Endothelial cell of umbilical vein (primary cell): ENCODE measurements at regions not wholly inside any gene's neighbourhood (a gene's known extent, or its start where the extent isn't known, plus 50 kb on each side); places are given as distances from the start of the nearest gene placed in this dataset.

Experiments
- BruUV-seq: library from RNA; stranded (reverse); fragments of 400-500 nt; replicated peaks from 2 replicates; lab custom pipeline; 2021; lab: Mats Ljungman, UMichigan
- CTCF ChIA-PET: fragments of 300-600, 350-600 bp; sonication (Branson Sonifier 250); formaldehyde crosslinking; loops from one replicate; lab custom pipeline; 2021; ENCODE audit warnings: antibody characterized with exemption, inconsistent platforms; lab: Charles Lee
- POLR2A ChIA-PET: fragments of 300-600, 350-600 bp; sonication (Branson Sonifier 250); formaldehyde crosslinking; loops from one replicate; lab custom pipeline; 2021; ENCODE audit warnings: antibody characterized with exemption, inconsistent platforms; lab: Charles Lee
- DNase-seq: peaks from one replicate; pipeline ENCODE4 v3.0.0-alpha.2; 2011; ENCODE audit warnings: low read depth, low spot score
- FAIRE-seq: peaks from 2 replicates; lab custom pipeline; 2011; peaks lifted over from hg19 to GRCh38; lab: Jason Lieb, UNC
- H2AFZ ChIP-seq: 2 replicates; pipeline ENCODE4 v1.6.0; 2012; ENCODE audit warnings: low read depth, low read length, control low read depth, inconsistent platforms
- H3K27ac ChIP-seq: 2 replicates; pipeline ENCODE4 v1.5.1; 2011; ENCODE audit warnings: low read depth, mild to moderate bottlenecking, control low read depth, low read length, moderate library complexity; ENCODE audit not compliant: insufficient read depth
- H3K27me3 ChIP-seq, 2 experiments: 2 replicates each; pipeline versions ENCODE4 v1.6.0 to v1.6.1; 2011; ENCODE audit warnings: low read length in 2 of 2, mixed read lengths in 1 of 2; ENCODE audit not compliant: control insufficient read depth in 2 of 2, insufficient read depth in 2 of 2
- H3K36me3 ChIP-seq, 2 experiments: 2 replicates in 1 of 2; 3 replicates in 1 of 2; pipeline ENCODE4 v1.5.1; 2011; ENCODE audit warnings: low read length in 2 of 2, mild to moderate bottlenecking in 1 of 2, moderate library complexity in 1 of 2; ENCODE audit not compliant: control insufficient read depth in 2 of 2, insufficient read depth in 2 of 2; ENCODE audit errors: extremely low read depth in 1 of 2
- H3K4me1 ChIP-seq: 3 replicates; pipeline ENCODE4 v1.5.1; 2011; ENCODE audit warnings: mild to moderate bottlenecking, low read length; ENCODE audit not compliant: control insufficient read depth, insufficient read depth; ENCODE audit errors: extremely low read depth
- H3K4me2 ChIP-seq: 2 replicates; pipeline ENCODE4 v1.6.1; 2011; ENCODE audit warnings: low read length, control low read depth, mixed read lengths; ENCODE audit not compliant: insufficient read depth
- H3K4me3 ChIP-seq, 3 experiments: fragments of 200-600 bp in 1 of 3; sonication (generic), shearing (Covaris generic) in 1 of 3; replicated peaks in 1 of 3; 2 replicates each; pipeline ENCODE4 v1.5.1; 2011 to 2016; ENCODE audit warnings: control low read depth in 3 of 3, low read length in 3 of 3, mild to moderate bottlenecking in 2 of 3, inconsistent platforms in 1 of 3, low read depth in 1 of 3, moderate library complexity in 1 of 3; ENCODE audit not compliant: insufficient read depth in 1 of 3
- H3K79me2 ChIP-seq: 2 replicates; pipeline ENCODE4 v1.6.0; 2012; ENCODE audit warnings: low read length, inconsistent platforms; ENCODE audit not compliant: control insufficient read depth, insufficient read depth
- H3K9ac ChIP-seq: replicated peaks from 2 replicates; pipeline ENCODE3; 2011; ENCODE audit warnings: low read length, control low read depth; ENCODE audit not compliant: insufficient read depth; ENCODE audit errors: extremely low read depth
- H3K9me1 ChIP-seq: replicated peaks from 3 replicates; pipeline ENCODE4 v1.6.0; 2011; ENCODE audit warnings: mild to moderate bottlenecking, low read length; ENCODE audit not compliant: control insufficient read depth, insufficient read depth; ENCODE audit errors: extremely low read depth
- H3K9me3 ChIP-seq: replicated peaks from 2 replicates; pipeline ENCODE4 v1.5.1; 2012; ENCODE audit warnings: low read length, inconsistent platforms; ENCODE audit not compliant: control insufficient read depth, insufficient read depth
- H4K20me1 ChIP-seq: replicated peaks from 2 replicates; pipeline ENCODE3; 2011; ENCODE audit warnings: mild to moderate bottlenecking, low read length; ENCODE audit not compliant: control insufficient read depth, insufficient read depth; ENCODE audit errors: extremely low read depth
- EZH2 ChIP-seq: IDR thresholded peaks from 2 replicates; pipeline ENCODE4 v1.6.1; 2012; ENCODE audit warnings: borderline replicate concordance, low read depth, mild to moderate bottlenecking, moderate library complexity, low read length, inconsistent platforms; ENCODE audit not compliant: severe bottlenecking
- FOS ChIP-seq: IDR thresholded peaks from 2 replicates; pipeline ENCODE4 v1.6.1; 2011; ENCODE audit warnings: mild to moderate bottlenecking, low read length, moderate library complexity, borderline replicate concordance; ENCODE audit not compliant: insufficient read depth
- GATA2 ChIP-seq: IDR thresholded peaks from 2 replicates; pipeline ENCODE4 v1.7.0; 2011; ENCODE audit warnings: low read depth, mild to moderate bottlenecking, moderate library complexity, mixed read lengths, low read length; ENCODE audit not compliant: insufficient read length, insufficient read depth
- JUN ChIP-seq: IDR thresholded peaks from 2 replicates; pipeline ENCODE4 v1.6.1; 2011; ENCODE audit warnings: borderline replicate concordance, low read depth; ENCODE audit not compliant: insufficient read length, insufficient read depth
- MYC ChIP-seq: IDR thresholded peaks from one replicate; pipeline ENCODE4 v1.6.1; 2011; ENCODE audit warnings: mild to moderate bottlenecking, low read depth, low read length
- POLR2A ChIP-seq: IDR thresholded peaks from 2 replicates; pipeline ENCODE4 v1.6.1; 2012; ENCODE audit warnings: low read depth, mild to moderate bottlenecking, control low read depth, low read length
- POLR2AphosphoS5 ChIP-seq: IDR thresholded peaks from 2 replicates; pipeline ENCODE4 v1.6.1; 2012; ENCODE audit warnings: low read depth, mild to moderate bottlenecking, control low read depth, low read length, moderate library complexity; ENCODE audit not compliant: insufficient read depth
- dilution Hi-C: fragments of 300-500 bp; cut with MboI; formaldehyde crosslinking; loops from one replicate; pipeline ENCODE4 v1.15.0; 2019; ENCODE audit warnings: low sequenced_read_pairs; ENCODE audit not compliant: extremely low pct_ligation_motif_present
- intact Hi-C: fragments of 100-400 bp; cut with micrococcal nuclease; formaldehyde crosslinking; loops from one replicate; pipeline ENCODE4 v1.10.0; 2022
- TF ChIP-seq, protein P1 (sequence below), 2 donors: IDR thresholded peaks; 1 replicate in 1 of 2; 2 replicates in 1 of 2; pipeline ENCODE4 v1.5.1; 2011; ENCODE audit warnings: low read length in 2 of 2, mild to moderate bottlenecking in 2 of 2, moderate library complexity in 2 of 2, control low read depth in 1 of 2, inconsistent platforms in 1 of 2, low read depth in 1 of 2; ENCODE audit not compliant: insufficient read depth in 1 of 2; ENCODE audit errors: extremely low read depth in 1 of 2
- TF ChIP-seq, protein P2 (sequence below): IDR thresholded peaks from 2 replicates; pipeline ENCODE4 v1.6.1; 2011; ENCODE audit not compliant: insufficient read depth, insufficient read length

DNA sequence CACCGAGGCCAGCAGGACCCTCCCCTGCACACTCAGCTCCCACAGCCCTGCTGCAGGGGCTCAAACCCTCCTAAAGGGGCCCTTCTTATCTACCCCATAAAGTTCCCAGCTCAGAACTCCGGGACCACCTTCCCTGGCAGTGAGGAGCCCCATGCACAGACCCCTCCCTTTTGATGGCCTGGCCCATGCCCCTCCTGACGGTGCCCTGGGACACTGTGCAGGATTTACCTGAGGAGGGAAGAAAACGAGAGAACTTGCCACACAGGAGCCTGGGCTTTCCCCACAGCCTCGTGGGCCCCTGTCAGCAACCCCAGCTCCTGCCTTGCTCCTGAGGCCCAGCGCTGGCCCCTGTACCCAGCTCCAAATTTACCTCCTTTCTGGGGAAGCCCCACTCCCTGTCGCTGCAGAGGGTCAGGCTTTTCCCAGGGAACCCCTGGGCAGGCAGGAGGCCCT is 206.3 kb upstream of the SALL3 start:
- ChIA-PET CTCF (no interaction called here), POLR2A (no interaction called here)
- DNase-seq: no peak
- H4K20me1 ChIP-seq: no peaks in the 10 kb centered on the region
- intact Hi-C loops: no loop called here
- no peak overlapping the region for H3K9ac ChIP-seq
- dilution Hi-C loops: no loop called here
- BruUV-seq: no TSS peak
- H3K27ac ChIP-seq: no peak overlapping the region
- no peaks in the 10 kb centered on the region for H3K36me3 ChIP-seq
- no peaks in the 10 kb centered on the region for H3K9me1 ChIP-seq
- H3K79me2 ChIP-seq: no peaks in the 10 kb centered on the region
- no peak overlapping the region for H3K4me3 ChIP-seq
- H3K4me2 ChIP-seq: no peak overlapping the region
- peaks cover 5% of the 10 kb centered on the region for H3K9me3 ChIP-seq
- no peaks in the 10 kb centered on the region for H3K27me3 ChIP-seq
- H3K4me1 ChIP-seq: no peaks in the 10 kb centered on the region
- no peak for FAIRE-seq
- no peak overlapping the region for H2AFZ ChIP-seq
- TF ChIP-seq GATA2 (no peak), EZH2 (no peak), POLR2AphosphoS5 (no peak), FOS (no peak), JUN (no peak), POLR2A (no peak), MYC (no peak)
- TF ChIP-seq, protein P1, sequence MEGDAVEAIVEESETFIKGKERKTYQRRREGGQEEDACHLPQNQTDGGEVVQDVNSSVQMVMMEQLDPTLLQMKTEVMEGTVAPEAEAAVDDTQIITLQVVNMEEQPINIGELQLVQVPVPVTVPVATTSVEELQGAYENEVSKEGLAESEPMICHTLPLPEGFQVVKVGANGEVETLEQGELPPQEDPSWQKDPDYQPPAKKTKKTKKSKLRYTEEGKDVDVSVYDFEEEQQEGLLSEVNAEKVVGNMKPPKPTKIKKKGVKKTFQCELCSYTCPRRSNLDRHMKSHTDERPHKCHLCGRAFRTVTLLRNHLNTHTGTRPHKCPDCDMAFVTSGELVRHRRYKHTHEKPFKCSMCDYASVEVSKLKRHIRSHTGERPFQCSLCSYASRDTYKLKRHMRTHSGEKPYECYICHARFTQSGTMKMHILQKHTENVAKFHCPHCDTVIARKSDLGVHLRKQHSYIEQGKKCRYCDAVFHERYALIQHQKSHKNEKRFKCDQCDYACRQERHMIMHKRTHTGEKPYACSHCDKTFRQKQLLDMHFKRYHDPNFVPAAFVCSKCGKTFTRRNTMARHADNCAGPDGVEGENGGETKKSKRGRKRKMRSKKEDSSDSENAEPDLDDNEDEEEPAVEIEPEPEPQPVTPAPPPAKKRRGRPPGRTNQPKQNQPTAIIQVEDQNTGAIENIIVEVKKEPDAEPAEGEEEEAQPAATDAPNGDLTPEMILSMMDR (IDR thresholded peaks at IDR 0.05; ENCODE audit: extremely low read depth in 1 of 2, insufficient read depth in 1 of 2, low read depth in 1 of 2, low read length in 2 of 2): no peak
- TF ChIP-seq, protein P2, sequence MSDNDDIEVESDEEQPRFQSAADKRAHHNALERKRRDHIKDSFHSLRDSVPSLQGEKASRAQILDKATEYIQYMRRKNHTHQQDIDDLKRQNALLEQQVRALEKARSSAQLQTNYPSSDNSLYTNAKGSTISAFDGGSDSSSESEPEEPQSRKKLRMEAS: no peak
